ENCODE measurements at regions not wholly inside any gene's neighbourhood (a gene's known extent, or its start where the extent isn't known, plus 50 kb on each side); places are given as distances from the start of the nearest gene placed in this dataset.

GRCh38 chr4:166318810-166319525, 445.9 kb downstream of the TLL1 start:
- POLR2A ChIA-PET, result no interaction called here
- Histone ChIP-seq H3K9me3 (ENCODE audit: control insufficient read depth, insufficient read depth, low read depth, low read length) (no peaks in the 10 kb centered on the region), H3K27ac (ENCODE audit: extremely low read depth, low read depth, low read length) (no peak overlapping the region), H3K4me1 (ENCODE audit: control insufficient read depth, insufficient read depth, low read length) (no peaks in the 10 kb centered on the region), H3K36me3 (ENCODE audit: control insufficient read depth in 2 of 2, insufficient read depth in 1 of 2, low read length in 2 of 2) (no peaks in the 10 kb centered on the region), H3K4me3 (ENCODE audit: low read depth, low read length) (no peak overlapping the region)
- TF ChIP-seq ZNF175 (tag by site-specific recombination; IDR thresholded peaks at IDR 0.05), result no peak
- no peak for TF ChIP-seq ZNF621 (tag by site-specific recombination; IDR thresholded peaks at IDR 0.05)
- TF ChIP-seq, protein P1, sequence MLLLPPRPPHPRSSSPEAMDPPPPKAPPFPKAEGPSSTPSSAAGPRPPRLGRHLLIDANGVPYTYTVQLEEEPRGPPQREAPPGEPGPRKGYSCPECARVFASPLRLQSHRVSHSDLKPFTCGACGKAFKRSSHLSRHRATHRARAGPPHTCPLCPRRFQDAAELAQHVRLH (tag by site-specific recombination; IDR thresholded peaks at IDR 0.05), result no peak
- TF ChIP-seq, protein P2, sequence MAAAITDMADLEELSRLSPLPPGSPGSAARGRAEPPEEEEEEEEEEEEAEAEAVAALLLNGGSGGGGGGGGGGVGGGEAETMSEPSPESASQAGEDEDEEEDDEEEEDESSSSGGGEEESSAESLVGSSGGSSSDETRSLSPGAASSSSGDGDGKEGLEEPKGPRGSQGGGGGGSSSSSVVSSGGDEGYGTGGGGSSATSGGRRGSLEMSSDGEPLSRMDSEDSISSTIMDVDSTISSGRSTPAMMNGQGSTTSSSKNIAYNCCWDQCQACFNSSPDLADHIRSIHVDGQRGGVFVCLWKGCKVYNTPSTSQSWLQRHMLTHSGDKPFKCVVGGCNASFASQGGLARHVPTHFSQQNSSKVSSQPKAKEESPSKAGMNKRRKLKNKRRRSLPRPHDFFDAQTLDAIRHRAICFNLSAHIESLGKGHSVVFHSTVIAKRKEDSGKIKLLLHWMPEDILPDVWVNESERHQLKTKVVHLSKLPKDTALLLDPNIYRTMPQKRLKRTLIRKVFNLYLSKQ (tag by site-specific recombination; IDR thresholded peaks at IDR 0.05; ENCODE audit: borderline replicate concordance), result no peak
- no peak for TF ChIP-seq ZNF248 (tag by site-specific recombination; IDR thresholded peaks at IDR 0.05)
- no peak for TF ChIP-seq ZNF423 (tag by site-specific recombination; IDR thresholded peaks at IDR 0.05)
- TF ChIP-seq ZNF843 (tag by site-specific recombination; IDR thresholded peaks at IDR 0.05), result no peak
- no peak for TF ChIP-seq ZFHX2 (tag by site-specific recombination; conservative IDR thresholded peaks at IDR 0.05)
- TF ChIP-seq ZNF473 (tag by site-specific recombination; IDR thresholded peaks at IDR 0.05), result no peak
- no peak for TF ChIP-seq SETDB1 (IDR thresholded peaks at IDR 0.05; ENCODE audit: insufficient read length, low read length)
- CTCF ChIA-PET, result interaction anchor here (0.6 kb wide), 1 partner anchor 613 kb away, joined by 4 read pairs; no protein-coding TSS in a partner anchor

- CTCF ChIA-PET, result interaction anchor here (0.7 to 1.4 kb wide), 3 partner anchors 9 to 271 kb away, joined by 3 to 7 read pairs (median 3); no protein-coding TSS in a partner anchor
- no peak for TF ChIP-seq ZNF19 (tag by site-specific recombination; IDR thresholded peaks at IDR 0.05; ENCODE audit: low read depth)
- TF ChIP-seq ZNF26 (tag by site-specific recombination; IDR thresholded peaks at IDR 0.05), result no peak
- TF ChIP-seq ZNF529 (tag by site-specific recombination; IDR thresholded peaks at IDR 0.05; ENCODE audit: insufficient replicate concordance), result no peak
- TF ChIP-seq ZNF2 (tag by site-specific recombination; IDR thresholded peaks at IDR 0.05), result no peak
- no peak for TF ChIP-seq ZSCAN16 (tag by site-specific recombination; IDR thresholded peaks at IDR 0.05)
- no peak for TF ChIP-seq ZNF324 (tag by site-specific recombination; IDR thresholded peaks at IDR 0.05)
- no peak for TF ChIP-seq ZNF791 (tag by site-specific recombination; IDR thresholded peaks at IDR 0.05)
- TF ChIP-seq ZNF311 (tag by site-specific recombination; IDR thresholded peaks at IDR 0.05; ENCODE audit: borderline replicate concordance), result no peak
- TF ChIP-seq PRDM4 (tag by site-specific recombination; IDR thresholded peaks at IDR 0.05), result no peak
- no peak for TF ChIP-seq PATZ1 (tag by site-specific recombination; IDR thresholded peaks at IDR 0.05)
- TF ChIP-seq SP3 (tag by site-specific recombination; IDR thresholded peaks at IDR 0.05), result no peak
- no peak for TF ChIP-seq ZNF214 (tag by site-specific recombination; IDR thresholded peaks at IDR 0.05; ENCODE audit: borderline replicate concordance)
These were observed 450.2 kb downstream of the TLL1 start for GRCh38 chr4:166323250-166323649.

More at GRCh38 chr4:166323250-166323649, 450.2 kb downstream of the TLL1 start:
- H3K36me3 ChIP-seq (ENCODE audit: control insufficient read depth in 2 of 2, insufficient read depth in 1 of 2, low read length in 2 of 2), result no peaks in the 10 kb centered on the region
- POLR2A ChIA-PET, result no interaction called here
- no peaks in the 10 kb centered on the region for H3K4me1 ChIP-seq (ENCODE audit: control insufficient read depth, insufficient read depth, low read length)
- no peaks in the 10 kb centered on the region for H3K9me3 ChIP-seq (ENCODE audit: control insufficient read depth, insufficient read depth, low read depth, low read length)
- no peak overlapping the region for H3K27ac ChIP-seq (ENCODE audit: extremely low read depth, low read depth, low read length)
- H3K4me3 ChIP-seq (ENCODE audit: low read depth, low read length), result no peak overlapping the region
